Liver (tissue), 7 donors: ENCODE measurements at regions not wholly inside any gene's neighbourhood (a gene's known extent, or its start where the extent isn't known, plus 50 kb on each side); places are given as distances from the start of the nearest gene placed in this dataset.

Experiments
- DNase-seq: peaks from one replicate; pipeline ENCODE4 v3.0.0-alpha.2; 2017; ENCODE audit warnings: low spot score
- H3K27ac ChIP-seq, 2 donors: one replicate each; pipeline ENCODE4 v1.7.0; 2013; ENCODE audit warnings: inconsistent platforms in 2 of 2, low read length in 2 of 2, control low read depth in 1 of 2, low read depth in 1 of 2, mild to moderate bottlenecking in 1 of 2
- H3K27me3 ChIP-seq, 4 donors: one replicate each; pipeline versions ENCODE4 v1.6.1 to v1.7.0; 2013; ENCODE audit warnings: low read length in 3 of 4, inconsistent platforms in 1 of 4, mild to moderate bottlenecking in 1 of 4, moderate library complexity in 1 of 4; ENCODE audit not compliant: control insufficient read depth in 4 of 4, insufficient read depth in 4 of 4
- H3K36me3 ChIP-seq, 4 donors: one replicate each; pipeline versions ENCODE4 v1.6.1 to v1.7.0; 2013; ENCODE audit warnings: low read length in 3 of 4, mild to moderate bottlenecking in 3 of 4, low read depth in 1 of 4, moderate library complexity in 1 of 4; ENCODE audit not compliant: control insufficient read depth in 4 of 4, insufficient read depth in 3 of 4
- H3K4me1 ChIP-seq, 4 donors: one replicate each; pipeline versions ENCODE4 v1.6.1 to v1.7.0; 2013; ENCODE audit warnings: low read length in 3 of 4, mild to moderate bottlenecking in 3 of 4, moderate library complexity in 1 of 4; ENCODE audit not compliant: control insufficient read depth in 4 of 4, insufficient read depth in 4 of 4
- H3K4me3 ChIP-seq, 3 donors: one replicate each; pipeline versions ENCODE4 v1.6.1 to v1.7.0; 2013; ENCODE audit warnings: low read length in 3 of 3, control low read depth in 1 of 3, low read depth in 1 of 3, mild to moderate bottlenecking in 1 of 3
- H3K9ac ChIP-seq, 2 donors: one replicate each; pipeline ENCODE4 v1.7.0; 2013; ENCODE audit warnings: low read length in 2 of 2, mild to moderate bottlenecking in 2 of 2, moderate library complexity in 2 of 2, control low read depth in 1 of 2, low read depth in 1 of 2
- H3K9me3 ChIP-seq, 4 donors: one replicate each; pipeline versions ENCODE4 v1.6.1 to v1.7.0; 2013; ENCODE audit warnings: low read length in 3 of 4; ENCODE audit not compliant: control insufficient read depth in 4 of 4
- EGR1 ChIP-seq, 2 donors: IDR thresholded peaks; 2 replicates each; pipeline ENCODE4 v1.6.1; 2016 to 2018; ENCODE audit warnings: antibody characterized with exemption in 2 of 2, low read depth in 2 of 2
- FOXA1 ChIP-seq: IDR thresholded peaks from 2 replicates; pipeline ENCODE4 v1.6.1; 2016; ENCODE audit warnings: antibody characterized with exemption
- FOXA2 ChIP-seq: IDR thresholded peaks from 2 replicates; pipeline ENCODE4 v1.6.1; 2016; ENCODE audit warnings: antibody characterized with exemption
- GABPA ChIP-seq, 2 donors: IDR thresholded peaks in 1 of 2; conservative IDR thresholded peaks in 1 of 2; 2 replicates each; pipeline ENCODE4 v1.6.1; 2016; ENCODE audit warnings: antibody characterized with exemption in 2 of 2, mild to moderate bottlenecking in 1 of 2, moderate library complexity in 1 of 2
- HNF4A ChIP-seq, 2 donors: conservative IDR thresholded peaks; 2 replicates each; pipeline ENCODE4 v1.6.1; 2016; ENCODE audit warnings: antibody characterized with exemption in 2 of 2, mild to moderate bottlenecking in 2 of 2
- HNF4G ChIP-seq: IDR thresholded peaks from 2 replicates; pipeline ENCODE4 v1.6.1; 2016; ENCODE audit warnings: antibody characterized with exemption
- JUND ChIP-seq, 2 donors: IDR thresholded peaks; 2 replicates each; pipeline ENCODE4 v1.6.1; 2016; ENCODE audit warnings: antibody characterized with exemption in 2 of 2
- NR2F2 ChIP-seq: IDR thresholded peaks from 2 replicates; pipeline ENCODE4 v1.6.1; 2016; ENCODE audit warnings: antibody characterized with exemption
- RAD21 ChIP-seq, 2 donors: IDR thresholded peaks; 2 replicates each; pipeline ENCODE4 v1.6.1; 2016; ENCODE audit warnings: antibody characterized with exemption in 2 of 2, mild to moderate bottlenecking in 2 of 2
- RXRA ChIP-seq, 2 donors: IDR thresholded peaks; 2 replicates each; pipeline ENCODE4 v1.6.1; 2017 to 2018; ENCODE audit warnings: antibody characterized with exemption in 2 of 2, mild to moderate bottlenecking in 1 of 2
- SP1 ChIP-seq: IDR thresholded peaks from 2 replicates; pipeline ENCODE4 v1.6.1; 2018; ENCODE audit warnings: antibody characterized with exemption, mild to moderate bottlenecking
- TAF1 ChIP-seq: conservative IDR thresholded peaks from 2 replicates; pipeline ENCODE4 v1.6.1; 2016; ENCODE audit warnings: antibody characterized with exemption, mild to moderate bottlenecking
- YY1 ChIP-seq: IDR thresholded peaks from 2 replicates; pipeline ENCODE4 v1.6.1; 2016; ENCODE audit warnings: antibody characterized with exemption, mild to moderate bottlenecking
- WGBS: extraction: QIAGEN DNeasy Blood & Tissue Kit; methylation state at CpG from one replicate; pipeline ENCODE4 v1.1.7; 2013; 5-methylcytosine and 5-hydroxymethylcytosine counted together
- TF ChIP-seq, protein P1 (sequence below): IDR thresholded peaks from 2 replicates; pipeline ENCODE4 v1.6.1; 2016; ENCODE audit warnings: antibody characterized with exemption
- TF ChIP-seq, protein P2 (sequence below): IDR thresholded peaks from 2 replicates; pipeline ENCODE4 v1.6.1; 2016; ENCODE audit warnings: antibody characterized with exemption, mild to moderate bottlenecking
- TF ChIP-seq, protein P3 (sequence below): IDR thresholded peaks from 2 replicates; pipeline ENCODE4 v1.6.1; 2016; ENCODE audit warnings: antibody characterized with exemption
- donor health status: healthy.
- donor health status: healthy.
- donor health status: healthy.
- donor health status: healthy.

DNA sequence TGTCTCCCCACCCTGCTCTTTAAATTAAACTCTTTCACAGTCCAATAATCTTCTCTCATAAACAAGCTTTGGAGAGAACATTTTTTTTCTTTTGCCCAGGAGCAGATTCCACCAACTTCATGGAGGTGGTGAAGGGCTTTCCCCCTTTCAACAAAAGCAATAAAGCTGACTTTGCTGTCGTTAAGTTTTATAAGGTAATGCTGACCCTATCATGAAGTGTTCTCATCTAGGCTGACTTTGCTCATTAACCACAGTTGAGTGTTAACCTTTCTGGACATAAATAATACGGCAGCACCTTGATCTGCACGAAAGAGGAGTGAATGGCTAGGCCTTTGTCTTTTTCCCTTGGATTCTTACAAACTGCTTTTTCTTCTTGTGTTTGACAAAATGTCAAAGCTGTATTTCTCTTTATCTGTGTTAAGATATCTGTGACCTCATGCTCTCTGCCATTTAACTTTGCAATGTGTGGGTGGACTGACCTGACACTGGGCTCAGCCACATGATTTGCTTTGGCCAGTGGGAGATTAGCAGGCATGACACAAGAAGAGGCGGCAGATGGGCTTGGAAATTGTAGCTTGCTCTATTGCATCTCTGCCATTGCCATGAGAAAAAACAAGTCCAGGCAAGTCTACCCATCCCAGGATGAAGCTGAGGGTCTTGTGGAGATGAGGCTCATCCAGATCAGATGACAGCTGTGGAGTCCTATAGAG, 470.9 kb upstream of the CCDC196 start:
- no peak for DNase-seq
- Histone ChIP-seq H3K9me3 (peaks cover 0 to 2% (median 0%) of the 10 kb centered on the region in 4 donors), H3K4me3 (no peak overlapping the region), H3K27ac (no peak overlapping the region), H3K27me3 (no peaks in the 10 kb centered on the region), H3K9ac (no peak overlapping the region), H3K36me3 (no peaks in the 10 kb centered on the region), H3K4me1 (no peaks in the 10 kb centered on the region)
- 71% methylated on average over 4 of the region's 4 CpGs for WGBS
- TF ChIP-seq HNF4G (no peak), TAF1 (no peak), SP1 (no peak), RXRA (IDR thresholded peaks at IDR 0.05) (no peak), YY1 (no peak), FOXA2 (no peak)
- TF ChIP-seq, protein P1, sequence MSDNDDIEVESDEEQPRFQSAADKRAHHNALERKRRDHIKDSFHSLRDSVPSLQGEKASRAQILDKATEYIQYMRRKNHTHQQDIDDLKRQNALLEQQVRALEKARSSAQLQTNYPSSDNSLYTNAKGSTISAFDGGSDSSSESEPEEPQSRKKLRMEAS: no peak

DNA sequence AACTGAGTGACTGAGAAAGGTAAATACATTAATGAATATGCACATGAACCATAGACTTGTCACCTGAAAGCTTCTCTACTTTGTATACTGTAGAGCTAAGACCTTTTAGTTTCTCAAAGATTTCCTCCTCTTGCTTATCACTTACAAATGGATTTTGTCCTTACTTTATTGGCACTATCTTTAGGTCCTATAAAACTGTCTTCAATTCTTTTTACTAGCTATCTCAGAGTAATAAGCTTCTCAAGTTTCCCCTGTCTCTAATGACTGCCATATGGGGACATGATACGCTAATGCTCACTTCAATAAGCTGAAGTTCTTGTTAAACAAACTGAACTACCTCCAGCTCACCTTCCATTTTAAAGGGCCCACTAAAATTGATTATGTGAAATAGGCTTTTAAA, 468.2 kb upstream of the CCDC196 start:
- Histone ChIP-seq H3K9ac (no peak overlapping the region), H3K4me3 (no peak overlapping the region), H3K4me1 (no peaks in the 10 kb centered on the region), H3K36me3 (no peaks in the 10 kb centered on the region), H3K27me3 (no peaks in the 10 kb centered on the region), H3K9me3 (peaks cover 0 to 2% (median 0%) of the 10 kb centered on the region in 4 donors), H3K27ac (no peak overlapping the region)
- DNase-seq: no peak
- WGBS: 91% methylated on average over 1 of the region's 1 CpG
- TF ChIP-seq HNF4A (conservative IDR thresholded peaks at IDR 0.05) (no peak), RAD21 (IDR thresholded peaks at IDR 0.05) (no peak), RXRA (IDR thresholded peaks at IDR 0.05) (no peak), NR2F2 (no peak), EGR1 (IDR thresholded peaks at IDR 0.05; ENCODE audit: low read depth in 2 of 2) (no peak)
- TF ChIP-seq, protein P2, sequence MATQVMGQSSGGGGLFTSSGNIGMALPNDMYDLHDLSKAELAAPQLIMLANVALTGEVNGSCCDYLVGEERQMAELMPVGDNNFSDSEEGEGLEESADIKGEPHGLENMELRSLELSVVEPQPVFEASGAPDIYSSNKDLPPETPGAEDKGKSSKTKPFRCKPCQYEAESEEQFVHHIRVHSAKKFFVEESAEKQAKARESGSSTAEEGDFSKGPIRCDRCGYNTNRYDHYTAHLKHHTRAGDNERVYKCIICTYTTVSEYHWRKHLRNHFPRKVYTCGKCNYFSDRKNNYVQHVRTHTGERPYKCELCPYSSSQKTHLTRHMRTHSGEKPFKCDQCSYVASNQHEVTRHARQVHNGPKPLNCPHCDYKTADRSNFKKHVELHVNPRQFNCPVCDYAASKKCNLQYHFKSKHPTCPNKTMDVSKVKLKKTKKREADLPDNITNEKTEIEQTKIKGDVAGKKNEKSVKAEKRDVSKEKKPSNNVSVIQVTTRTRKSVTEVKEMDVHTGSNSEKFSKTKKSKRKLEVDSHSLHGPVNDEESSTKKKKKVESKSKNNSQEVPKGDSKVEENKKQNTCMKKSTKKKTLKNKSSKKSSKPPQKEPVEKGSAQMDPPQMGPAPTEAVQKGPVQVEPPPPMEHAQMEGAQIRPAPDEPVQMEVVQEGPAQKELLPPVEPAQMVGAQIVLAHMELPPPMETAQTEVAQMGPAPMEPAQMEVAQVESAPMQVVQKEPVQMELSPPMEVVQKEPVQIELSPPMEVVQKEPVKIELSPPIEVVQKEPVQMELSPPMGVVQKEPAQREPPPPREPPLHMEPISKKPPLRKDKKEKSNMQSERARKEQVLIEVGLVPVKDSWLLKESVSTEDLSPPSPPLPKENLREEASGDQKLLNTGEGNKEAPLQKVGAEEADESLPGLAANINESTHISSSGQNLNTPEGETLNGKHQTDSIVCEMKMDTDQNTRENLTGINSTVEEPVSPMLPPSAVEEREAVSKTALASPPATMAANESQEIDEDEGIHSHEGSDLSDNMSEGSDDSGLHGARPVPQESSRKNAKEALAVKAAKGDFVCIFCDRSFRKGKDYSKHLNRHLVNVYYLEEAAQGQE: no peak
- TF ChIP-seq, protein P3, sequence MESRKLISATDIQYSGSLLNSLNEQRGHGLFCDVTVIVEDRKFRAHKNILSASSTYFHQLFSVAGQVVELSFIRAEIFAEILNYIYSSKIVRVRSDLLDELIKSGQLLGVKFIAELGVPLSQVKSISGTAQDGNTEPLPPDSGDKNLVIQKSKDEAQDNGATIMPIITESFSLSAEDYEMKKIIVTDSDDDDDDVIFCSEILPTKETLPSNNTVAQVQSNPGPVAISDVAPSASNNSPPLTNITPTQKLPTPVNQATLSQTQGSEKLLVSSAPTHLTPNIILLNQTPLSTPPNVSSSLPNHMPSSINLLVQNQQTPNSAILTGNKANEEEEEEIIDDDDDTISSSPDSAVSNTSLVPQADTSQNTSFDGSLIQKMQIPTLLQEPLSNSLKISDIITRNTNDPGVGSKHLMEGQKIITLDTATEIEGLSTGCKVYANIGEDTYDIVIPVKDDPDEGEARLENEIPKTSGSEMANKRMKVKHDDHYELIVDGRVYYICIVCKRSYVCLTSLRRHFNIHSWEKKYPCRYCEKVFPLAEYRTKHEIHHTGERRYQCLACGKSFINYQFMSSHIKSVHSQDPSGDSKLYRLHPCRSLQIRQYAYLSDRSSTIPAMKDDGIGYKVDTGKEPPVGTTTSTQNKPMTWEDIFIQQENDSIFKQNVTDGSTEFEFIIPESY: no peak

DNA sequence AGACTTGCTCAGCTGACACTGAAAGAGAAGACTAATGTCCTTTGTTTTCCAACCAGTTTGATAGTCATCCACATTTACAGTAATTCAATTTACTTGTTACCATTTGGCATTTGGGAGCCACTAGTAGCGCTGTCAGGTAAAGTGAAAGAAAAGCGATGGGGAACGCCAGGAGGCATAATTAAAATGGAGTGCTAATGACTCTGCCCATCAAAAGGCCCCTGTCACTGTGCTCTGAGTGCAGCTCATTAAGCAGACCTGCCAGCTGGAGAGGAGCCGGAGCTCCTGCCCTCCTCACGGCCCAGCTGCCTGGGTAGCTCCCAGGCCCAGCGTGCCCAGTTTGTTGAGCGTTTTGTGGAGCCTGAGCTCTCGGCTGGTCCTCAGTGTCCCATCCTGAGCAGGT, 463.6 kb upstream of the CCDC196 start:
- no peak overlapping the region for H3K4me3 ChIP-seq
- no peaks in the 10 kb centered on the region for H3K9me3 ChIP-seq
- no peak for DNase-seq
- no peaks in the 10 kb centered on the region for H3K36me3 ChIP-seq
- no peak overlapping the region for H3K9ac ChIP-seq
- no peaks in the 10 kb centered on the region for H3K27me3 ChIP-seq
- H3K4me1 ChIP-seq: no peaks in the 10 kb centered on the region
- TF ChIP-seq HNF4G (no peak), FOXA1 (no peak), GABPA (IDR thresholded peaks at IDR 0.05 in 1 of 2, conservative IDR thresholded peaks at IDR 0.05 in 1 of 2) (no peak), JUND (IDR thresholded peaks at IDR 0.05) (no peak)
- WGBS: 81% methylated on average over 8 of the region's 8 CpGs
- H3K27ac ChIP-seq: no peak overlapping the region
